Type B pancreatic cell (in vitro differentiated cells): ENCODE measurements at regions not wholly inside any gene's neighbourhood (a gene's known extent, or its start where the extent isn't known, plus 50 kb on each side); places are given as distances from the start of the nearest gene placed in this dataset.
"Not testable (repeated sequence)": the region's sequence is repeated elsewhere in the genome, so short reads cannot be mapped to it uniquely, and the experiment has no call there.

Source experiments
- DNase-seq: peaks from one replicate; pipeline ENCODE4 v3.0.0; 2021; ENCODE audit warnings: mixed read lengths; ENCODE audit not compliant: unreplicated experiment; ENCODE audit errors: extremely low spot score
- H3K27ac Mint-ChIP-seq: 2 replicates; pipeline ENCODE4 v1.8.0; 2021; ENCODE audit warnings: mild to moderate bottlenecking, mixed read lengths
- H3K27me3 Mint-ChIP-seq: 2 replicates; pipeline ENCODE4 v1.8.0; 2021; ENCODE audit warnings: mixed read lengths
- H3K36me3 Mint-ChIP-seq: 2 replicates; pipeline ENCODE4 v1.8.0; 2021; ENCODE audit warnings: mixed read lengths
- H3K4me1 Mint-ChIP-seq: one replicate; pipeline ENCODE4 v1.8.0; 2021; ENCODE audit warnings: mixed read lengths; ENCODE audit not compliant: unreplicated experiment
- H3K4me3 Mint-ChIP-seq: 2 replicates; pipeline ENCODE4 v1.8.0; 2021; ENCODE audit warnings: mild to moderate bottlenecking, mixed read lengths
- H3K9me3 Mint-ChIP-seq: 2 replicates; pipeline ENCODE4 v1.8.0; 2021; ENCODE audit warnings: mixed read lengths
- CTCF ChIP-seq: fragments of 200-600 bp; sonication (generic); conservative IDR thresholded peaks from 2 replicates; pipeline ENCODE4 v1.5.0; 2021; ENCODE audit warnings: antibody characterized with exemption, mild to moderate bottlenecking

- Mint-ChIP-seq H3K4me1 (peaks cover 2% of the 10 kb centered on the region), H3K9me3 (no peaks in the 10 kb centered on the region), H3K36me3 (no peaks in the 10 kb centered on the region), H3K27me3 (no peaks in the 10 kb centered on the region), H3K27ac (no peak overlapping the region), H3K4me3 (no peak overlapping the region)
- DNase-seq: no peak
- no peak for TF ChIP-seq CTCF
Observed at GRCh38 chr10:53387562-53387961, 615.0 kb upstream of the MBL2 start.

GRCh38 chr10:53382543-53382942, 610.0 kb upstream of the MBL2 start:
- no peaks in the 10 kb centered on the region for H3K9me3 Mint-ChIP-seq
- no peaks in the 10 kb centered on the region for H3K27me3 Mint-ChIP-seq
- no peak overlapping the region for H3K27ac Mint-ChIP-seq
- H3K4me1 Mint-ChIP-seq: peaks cover 4% of the 10 kb centered on the region
- no peaks in the 10 kb centered on the region for H3K36me3 Mint-ChIP-seq
- no peak overlapping the region for H3K4me3 Mint-ChIP-seq
- no peak for TF ChIP-seq CTCF
- DNase-seq: no peak

DNA sequence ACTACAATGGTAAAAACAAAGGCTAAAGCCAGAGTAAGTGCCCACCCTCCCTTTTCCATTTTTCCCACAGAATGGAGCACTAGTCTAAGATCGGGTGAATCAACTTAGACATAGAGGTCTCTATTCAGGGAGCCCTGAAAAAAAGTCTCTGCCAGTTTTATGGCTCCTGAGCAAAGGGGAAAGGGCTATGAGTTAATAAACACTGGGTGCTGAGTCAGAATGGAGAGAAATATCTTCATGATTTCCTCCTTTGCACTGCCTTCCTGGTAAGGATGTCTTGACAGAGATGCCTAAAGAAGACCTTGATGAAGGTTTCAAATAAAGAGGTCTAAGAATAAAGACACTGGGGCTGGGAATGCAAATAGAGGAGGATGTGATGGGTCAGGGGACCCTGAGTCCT, 607.4 kb upstream of the MBL2 start:
- Mint-ChIP-seq H3K4me3 (no peak overlapping the region), H3K36me3 (no peaks in the 10 kb centered on the region), H3K4me1 (peaks cover 4% of the 10 kb centered on the region), H3K27me3 (no peaks in the 10 kb centered on the region), H3K27ac (no peak overlapping the region), H3K9me3 (no peaks in the 10 kb centered on the region)
- no peak for TF ChIP-seq CTCF
- DNase-seq: no peak

- Mint-ChIP-seq H3K27ac (no peak overlapping the region), H3K36me3 (no peaks in the 10 kb centered on the region), H3K4me1 (no peaks in the 10 kb centered on the region), H3K27me3 (no peaks in the 10 kb centered on the region), H3K9me3 (no peaks in the 10 kb centered on the region), H3K4me3 (no peak overlapping the region)
- TF ChIP-seq CTCF: no peak
- DNase-seq: no peak
Observed at GRCh38 chr10:53370347-53370746, 597.8 kb upstream of the MBL2 start.

GRCh38 chr10:53361936-53362335, 589.4 kb upstream of the MBL2 start:
- no peak overlapping the region for H3K4me3 Mint-ChIP-seq
- TF ChIP-seq CTCF: no peak
- peaks cover 4% of the 10 kb centered on the region for H3K9me3 Mint-ChIP-seq
- H3K27me3 Mint-ChIP-seq: no peaks in the 10 kb centered on the region
- H3K36me3 Mint-ChIP-seq: no peaks in the 10 kb centered on the region
- no peak overlapping the region for H3K27ac Mint-ChIP-seq
- H3K4me1 Mint-ChIP-seq: peaks cover 7% of the 10 kb centered on the region
- no peak for DNase-seq

- Mint-ChIP-seq H3K9me3 (peaks cover 4% of the 10 kb centered on the region), H3K27ac (no peak overlapping the region), H3K4me1 (peaks cover 7% of the 10 kb centered on the region), H3K36me3 (no peaks in the 10 kb centered on the region), H3K27me3 (no peaks in the 10 kb centered on the region), H3K4me3 (no peak overlapping the region)
- no peak for TF ChIP-seq CTCF
- no peak for DNase-seq
Observed at GRCh38 chr10:53361281-53361680, 588.7 kb upstream of the MBL2 start.

DNA sequence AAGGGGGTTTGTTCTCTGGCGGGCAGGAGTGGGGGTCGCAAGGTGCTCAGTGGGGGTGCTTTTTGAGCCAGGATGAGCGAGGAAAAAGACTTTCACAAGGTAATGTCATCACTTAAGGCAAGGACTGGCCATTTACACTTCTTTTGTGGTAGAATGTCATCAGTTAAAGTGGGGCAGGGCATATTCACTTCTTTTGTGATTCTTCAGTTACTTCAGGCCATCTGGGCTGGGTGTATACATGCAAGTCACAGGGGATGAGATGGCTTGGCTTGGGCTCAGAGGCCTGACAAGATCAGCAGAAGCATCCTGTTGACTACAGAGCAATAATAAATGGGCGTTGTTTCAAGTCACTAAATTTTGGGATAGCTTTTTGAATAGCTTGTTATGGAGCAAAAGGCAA, 586.4 kb upstream of the MBL2 start:
- not testable (repeated sequence) for DNase-seq, H3K9me3 Mint-ChIP-seq, H3K4me1 Mint-ChIP-seq, H3K27ac Mint-ChIP-seq, H3K36me3 Mint-ChIP-seq, H3K27me3 Mint-ChIP-seq, H3K4me3 Mint-ChIP-seq
